ENCODE measurements at regions not wholly inside any gene's neighbourhood (a gene's known extent, or its start where the extent isn't known, plus 50 kb on each side); places are given as distances from the start of the nearest gene placed in this dataset.

DNA sequence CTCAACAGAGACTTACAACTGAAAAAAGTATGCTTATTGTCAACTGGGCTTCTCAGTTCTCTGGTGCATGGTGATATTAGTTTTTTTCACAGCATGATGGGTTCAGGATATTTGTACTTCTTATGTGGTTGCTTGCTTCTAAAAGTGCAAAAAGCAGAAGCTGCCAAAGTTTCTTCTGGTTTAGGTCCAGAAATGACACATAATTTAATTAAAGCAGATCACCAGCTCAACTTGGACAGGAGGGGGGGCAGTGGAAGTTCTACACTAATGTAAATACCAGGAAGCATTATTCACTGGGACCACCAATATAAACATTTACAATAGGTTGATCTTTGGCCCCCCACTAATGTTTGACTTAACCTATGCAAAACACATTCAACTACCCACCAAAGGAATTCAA, 354.8 kb upstream of the BRINP3 start:
- TF ChIP-seq SP1 (IDR thresholded peaks at IDR 0.05) (no peak), BHLHE40 (IDR thresholded peaks at IDR 0.05; ENCODE audit: borderline replicate concordance) (no peak), HDGF (IDR thresholded peaks at IDR 0.05; ENCODE audit: borderline replicate concordance) (no peak), TARDBP (IDR thresholded peaks at IDR 0.05) (no peak)
- TF ChIP-seq, protein P1, sequence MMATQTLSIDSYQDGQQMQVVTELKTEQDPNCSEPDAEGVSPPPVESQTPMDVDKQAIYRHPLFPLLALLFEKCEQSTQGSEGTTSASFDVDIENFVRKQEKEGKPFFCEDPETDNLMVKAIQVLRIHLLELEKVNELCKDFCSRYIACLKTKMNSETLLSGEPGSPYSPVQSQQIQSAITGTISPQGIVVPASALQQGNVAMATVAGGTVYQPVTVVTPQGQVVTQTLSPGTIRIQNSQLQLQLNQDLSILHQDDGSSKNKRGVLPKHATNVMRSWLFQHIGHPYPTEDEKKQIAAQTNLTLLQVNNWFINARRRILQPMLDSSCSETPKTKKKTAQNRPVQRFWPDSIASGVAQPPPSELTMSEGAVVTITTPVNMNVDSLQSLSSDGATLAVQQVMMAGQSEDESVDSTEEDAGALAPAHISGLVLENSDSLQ (IDR thresholded peaks at IDR 0.05) = no peak
